ENCODE measurements at regions not wholly inside any gene's neighbourhood (a gene's known extent, or its start where the extent isn't known, plus 50 kb on each side); places are given as distances from the start of the nearest gene placed in this dataset.
"Not testable (repeated sequence)": the region's sequence is repeated elsewhere in the genome, so short reads cannot be mapped to it uniquely, and the experiment has no call there.

DNA sequence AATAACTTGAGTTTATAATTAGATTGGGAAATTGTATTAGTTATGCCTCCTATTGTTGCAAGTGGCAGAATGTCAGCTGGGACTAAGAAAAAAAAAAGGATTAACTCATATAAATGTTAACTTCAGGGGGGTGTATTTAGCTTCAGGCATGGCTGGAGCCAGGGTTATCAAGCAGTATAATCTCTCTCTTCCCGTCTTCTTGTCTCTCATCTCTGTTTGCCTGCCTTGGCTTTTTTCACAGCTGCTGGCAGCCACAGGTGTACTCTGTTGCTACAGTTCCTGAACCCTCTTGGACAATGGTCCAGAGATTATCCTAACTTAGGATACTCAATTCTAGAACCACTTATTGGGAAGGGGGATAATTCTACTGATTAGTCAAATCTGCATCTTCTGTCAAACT lies 370.7 kb upstream of the MEX3C start:
- Histone ChIP-seq H4K20me1 (ENCODE audit: insufficient read depth, low read length) (no peaks in the 10 kb centered on the region), H3K9me3 (ENCODE audit: insufficient read depth, low read length) (no peaks in the 10 kb centered on the region), H3K4me2 (ENCODE audit: low read length) (no peak overlapping the region), H3K9ac (ENCODE audit: low read length) (no peak overlapping the region), H3K36me3 (replicated peaks; ENCODE audit: low read depth, low read length) (no peaks in the 10 kb centered on the region), H3K27ac (ENCODE audit: low read length) (no peak overlapping the region), H2AFZ (ENCODE audit: low read depth, low read length) (no peak overlapping the region), H3K27me3 (ENCODE audit: low read depth, low read length) (no peaks in the 10 kb centered on the region), H3K4me1 (ENCODE audit: low read length) (no peaks in the 10 kb centered on the region), H3K4me3 (ENCODE audit: low read length) (no peak overlapping the region), H3K79me2 (ENCODE audit: low read length) (no peaks in the 10 kb centered on the region)
- TF ChIP-seq, protein P1, sequence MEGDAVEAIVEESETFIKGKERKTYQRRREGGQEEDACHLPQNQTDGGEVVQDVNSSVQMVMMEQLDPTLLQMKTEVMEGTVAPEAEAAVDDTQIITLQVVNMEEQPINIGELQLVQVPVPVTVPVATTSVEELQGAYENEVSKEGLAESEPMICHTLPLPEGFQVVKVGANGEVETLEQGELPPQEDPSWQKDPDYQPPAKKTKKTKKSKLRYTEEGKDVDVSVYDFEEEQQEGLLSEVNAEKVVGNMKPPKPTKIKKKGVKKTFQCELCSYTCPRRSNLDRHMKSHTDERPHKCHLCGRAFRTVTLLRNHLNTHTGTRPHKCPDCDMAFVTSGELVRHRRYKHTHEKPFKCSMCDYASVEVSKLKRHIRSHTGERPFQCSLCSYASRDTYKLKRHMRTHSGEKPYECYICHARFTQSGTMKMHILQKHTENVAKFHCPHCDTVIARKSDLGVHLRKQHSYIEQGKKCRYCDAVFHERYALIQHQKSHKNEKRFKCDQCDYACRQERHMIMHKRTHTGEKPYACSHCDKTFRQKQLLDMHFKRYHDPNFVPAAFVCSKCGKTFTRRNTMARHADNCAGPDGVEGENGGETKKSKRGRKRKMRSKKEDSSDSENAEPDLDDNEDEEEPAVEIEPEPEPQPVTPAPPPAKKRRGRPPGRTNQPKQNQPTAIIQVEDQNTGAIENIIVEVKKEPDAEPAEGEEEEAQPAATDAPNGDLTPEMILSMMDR (IDR thresholded peaks at IDR 0.05; ENCODE audit: low read depth, low read length), result no peak
- TF ChIP-seq EZH2phosphoT487 (IDR thresholded peaks at IDR 0.05; ENCODE audit: low read depth), result no peak

DNA sequence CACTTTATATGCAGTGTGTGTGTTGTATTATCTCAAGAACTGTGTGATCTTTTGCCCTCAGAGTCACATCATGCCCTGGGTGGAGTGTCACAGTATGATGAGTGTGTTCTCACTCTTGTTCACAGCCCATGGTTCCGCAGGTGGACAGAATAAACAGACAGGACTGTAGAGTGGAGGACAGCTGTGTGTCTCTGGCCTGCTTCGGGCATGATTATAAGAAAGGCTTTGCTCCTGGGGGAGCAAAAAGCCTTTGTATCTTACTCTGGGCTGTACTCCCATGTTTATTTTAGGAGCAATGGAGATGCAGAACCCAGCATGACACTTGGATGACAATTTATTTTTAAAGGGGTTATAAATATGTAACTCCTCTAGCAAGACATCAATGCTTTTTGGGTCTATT lies 371.7 kb upstream of the MEX3C start:
- H3K27ac ChIP-seq (ENCODE audit: low read length), result no peak overlapping the region
- H3K79me2 ChIP-seq (ENCODE audit: low read length), result no peaks in the 10 kb centered on the region
- TF ChIP-seq EZH2phosphoT487 (IDR thresholded peaks at IDR 0.05; ENCODE audit: low read depth), result no peak
- TF ChIP-seq, protein P1 (IDR thresholded peaks at IDR 0.05; ENCODE audit: low read depth, low read length), result no peak
- H3K9ac ChIP-seq (ENCODE audit: low read length), result no peak overlapping the region
- H3K9me3 ChIP-seq (ENCODE audit: insufficient read depth, low read length), result no peaks in the 10 kb centered on the region
- H3K27me3 ChIP-seq (ENCODE audit: low read depth, low read length), result no peaks in the 10 kb centered on the region
- H3K4me3 ChIP-seq (ENCODE audit: low read length), result no peak overlapping the region
- H3K4me1 ChIP-seq (ENCODE audit: low read length), result no peaks in the 10 kb centered on the region
- no peak overlapping the region for H2AFZ ChIP-seq (ENCODE audit: low read depth, low read length)
- no peaks in the 10 kb centered on the region for H3K36me3 ChIP-seq (replicated peaks; ENCODE audit: low read depth, low read length)
- no peaks in the 10 kb centered on the region for H4K20me1 ChIP-seq (ENCODE audit: insufficient read depth, low read length)
- H3K4me2 ChIP-seq (ENCODE audit: low read length), result no peak overlapping the region

DNA sequence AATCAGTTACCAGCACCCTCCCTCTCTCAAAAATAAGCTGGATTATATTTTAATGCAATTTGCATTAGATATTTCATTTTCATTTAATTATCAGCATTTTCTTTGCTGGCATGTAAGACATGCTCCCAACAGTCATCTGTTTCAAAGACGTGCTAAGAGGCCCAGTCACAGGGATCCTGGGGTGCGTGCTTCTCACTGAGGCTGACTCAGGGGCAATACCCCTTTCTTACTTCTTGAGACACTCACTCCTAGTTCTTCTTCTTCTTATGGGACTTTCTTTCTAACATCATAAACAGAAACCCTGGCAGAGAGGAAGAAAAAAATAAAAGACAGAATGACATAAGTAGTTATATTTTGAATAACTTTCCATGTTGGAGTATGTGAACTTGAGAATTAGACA lies 372.1 kb upstream of the MEX3C start:
- H3K4me1 ChIP-seq (ENCODE audit: low read length), result no peaks in the 10 kb centered on the region
- H3K27me3 ChIP-seq (ENCODE audit: low read depth, low read length), result no peaks in the 10 kb centered on the region
- no peaks in the 10 kb centered on the region for H3K36me3 ChIP-seq (replicated peaks; ENCODE audit: low read depth, low read length)
- no peak overlapping the region for H3K27ac ChIP-seq (ENCODE audit: low read length)
- no peak for TF ChIP-seq EZH2phosphoT487 (IDR thresholded peaks at IDR 0.05; ENCODE audit: low read depth)
- TF ChIP-seq, protein P1 (IDR thresholded peaks at IDR 0.05; ENCODE audit: low read depth, low read length), result no peak
- no peaks in the 10 kb centered on the region for H3K9me3 ChIP-seq (ENCODE audit: insufficient read depth, low read length)
- H4K20me1 ChIP-seq (ENCODE audit: insufficient read depth, low read length), result no peaks in the 10 kb centered on the region
- no peak overlapping the region for H3K9ac ChIP-seq (ENCODE audit: low read length)
- H3K4me3 ChIP-seq (ENCODE audit: low read length), result no peak overlapping the region
- H3K4me2 ChIP-seq (ENCODE audit: low read length), result no peak overlapping the region
- H3K79me2 ChIP-seq (ENCODE audit: low read length), result no peaks in the 10 kb centered on the region
- H2AFZ ChIP-seq (ENCODE audit: low read depth, low read length), result no peak overlapping the region

DNA sequence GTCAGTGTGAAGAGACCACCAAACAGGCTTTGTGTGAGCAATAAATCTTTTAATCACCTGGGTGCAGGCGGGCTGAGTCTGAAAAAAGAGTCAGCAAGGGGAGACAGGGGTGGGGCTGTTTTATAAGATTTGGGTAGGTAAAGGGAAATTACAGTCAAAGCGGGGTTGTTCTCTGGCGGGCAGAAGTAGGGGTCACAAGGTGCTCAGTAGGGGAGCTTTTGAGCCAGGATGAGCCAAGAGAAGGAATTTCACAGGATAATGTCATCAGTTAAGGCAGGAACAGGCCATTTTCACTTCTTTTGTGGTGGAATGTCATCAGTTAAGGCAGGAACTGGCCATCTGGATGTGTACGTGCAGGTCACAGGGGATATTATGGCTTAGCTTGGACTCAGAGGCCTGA lies 372.6 kb upstream of the MEX3C start:
- H3K9me3 ChIP-seq (ENCODE audit: insufficient read depth, low read length); H3K9ac ChIP-seq (ENCODE audit: low read length); H3K36me3 ChIP-seq (replicated peaks; ENCODE audit: low read depth, low read length); H3K79me2 ChIP-seq (ENCODE audit: low read length); H3K27me3 ChIP-seq (ENCODE audit: low read depth, low read length); H3K4me3 ChIP-seq (ENCODE audit: low read length); H3K27ac ChIP-seq (ENCODE audit: low read length); H3K4me2 ChIP-seq (ENCODE audit: low read length); H3K4me1 ChIP-seq (ENCODE audit: low read length); H4K20me1 ChIP-seq (ENCODE audit: insufficient read depth, low read length); H2AFZ ChIP-seq (ENCODE audit: low read depth, low read length): not testable (repeated sequence)

DNA sequence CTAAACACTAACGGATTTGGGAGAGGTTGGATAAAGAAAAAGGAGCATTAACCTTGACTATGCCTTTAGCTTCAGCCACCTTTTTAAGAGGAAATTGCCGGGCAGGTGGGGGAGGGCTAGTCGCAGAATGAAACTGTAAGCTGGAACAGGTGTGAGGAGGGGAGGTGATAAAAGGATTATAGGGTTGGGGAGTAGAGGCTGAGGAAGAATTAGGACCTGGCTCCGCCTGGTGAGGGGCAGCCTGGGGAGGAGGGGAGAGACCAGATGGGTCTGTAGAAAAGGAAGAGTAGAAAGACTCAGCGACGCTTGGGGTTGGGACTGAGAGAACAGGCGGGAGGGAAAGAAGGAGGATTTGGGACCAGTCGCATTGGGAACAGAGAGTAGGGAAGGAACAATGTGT lies 376.4 kb upstream of the MEX3C start:
- H3K36me3 ChIP-seq (replicated peaks; ENCODE audit: low read depth, low read length); H3K4me3 ChIP-seq (ENCODE audit: low read length); H2AFZ ChIP-seq (ENCODE audit: low read depth, low read length); H3K4me2 ChIP-seq (ENCODE audit: low read length); H3K9me3 ChIP-seq (ENCODE audit: insufficient read depth, low read length); H3K4me1 ChIP-seq (ENCODE audit: low read length); H4K20me1 ChIP-seq (ENCODE audit: insufficient read depth, low read length); H3K9ac ChIP-seq (ENCODE audit: low read length); H3K79me2 ChIP-seq (ENCODE audit: low read length); H3K27me3 ChIP-seq (ENCODE audit: low read depth, low read length); H3K27ac ChIP-seq (ENCODE audit: low read length): not testable (repeated sequence)
